Thymus (tissue), 11 donors: ENCODE measurements at regions not wholly inside any gene's neighbourhood (a gene's known extent, or its start where the extent isn't known, plus 50 kb on each side); places are given as distances from the start of the nearest gene placed in this dataset.
"Not testable (repeated sequence)": the region's sequence is repeated elsewhere in the genome, so short reads cannot be mapped to it uniquely, and the experiment has no call there.

Experiments used
- DNase-seq, 9 donors: peaks; one replicate each; pipeline ENCODE4 v3.0.0-alpha.2; 2013; ENCODE audit warnings: low spot score in 9 of 9, low read depth in 6 of 9, missing footprints in 1 of 9
- H3K27ac ChIP-seq, 2 donors: one replicate each; pipeline ENCODE4 v1.5.1; 2013; ENCODE audit warnings: control low read depth in 1 of 2, low read depth in 1 of 2, low read length in 1 of 2, mild to moderate bottlenecking in 1 of 2, moderate library complexity in 1 of 2
- H3K27me3 ChIP-seq, 2 donors: one replicate each; pipeline ENCODE4 v1.5.1; 2013; ENCODE audit warnings: low read length in 1 of 2; ENCODE audit not compliant: control insufficient read depth in 2 of 2, insufficient read depth in 1 of 2
- H3K36me3 ChIP-seq, 2 donors: one replicate each; pipeline ENCODE4 v1.5.1; 2013; ENCODE audit warnings: low read length in 1 of 2, mild to moderate bottlenecking in 1 of 2, moderate library complexity in 1 of 2; ENCODE audit not compliant: control insufficient read depth in 2 of 2, insufficient read depth in 2 of 2
- H3K4me1 ChIP-seq, 2 donors: one replicate each; pipeline ENCODE4 v1.5.1; 2013; ENCODE audit warnings: low read length in 2 of 2; ENCODE audit not compliant: control insufficient read depth in 2 of 2, insufficient read depth in 2 of 2
- H3K4me3 ChIP-seq, 2 donors: one replicate each; pipeline ENCODE4 v1.5.1; 2013; ENCODE audit warnings: low read length in 2 of 2, control low read depth in 1 of 2, mild to moderate bottlenecking in 1 of 2
- H3K9me3 ChIP-seq, 2 donors: one replicate each; pipeline ENCODE4 v1.5.1; 2013; ENCODE audit warnings: low read length in 1 of 2, mild to moderate bottlenecking in 1 of 2; ENCODE audit not compliant: control insufficient read depth in 2 of 2, insufficient read depth in 1 of 2
- WGBS: extraction: QIAGEN DNeasy Blood & Tissue Kit; methylation state at CpG from one replicate; pipeline ENCODE4 v1.1.7; 2013; 5-methylcytosine and 5-hydroxymethylcytosine counted together
- donor health status: healthy.

- no peaks in the 10 kb centered on the region for H3K4me1 ChIP-seq
- H3K27ac ChIP-seq: no peak overlapping the region
- no peaks in the 10 kb centered on the region for H3K9me3 ChIP-seq
- no peaks in the 10 kb centered on the region for H3K36me3 ChIP-seq
- WGBS: 79% methylated on average over 1 of the region's 1 CpG
- DNase-seq: no peak
- no peak overlapping the region for H3K4me3 ChIP-seq
- no peaks in the 10 kb centered on the region for H3K27me3 ChIP-seq
These were observed 154.0 kb upstream of the RADX start for GRCh38 chrX:106457802-106458201.

GRCh38 chrX:106467422-106467821 lies 144.4 kb upstream of the RADX start:
- H3K36me3 ChIP-seq: no peaks in the 10 kb centered on the region
- no peak overlapping the region for H3K27ac ChIP-seq
- no peaks in the 10 kb centered on the region for H3K27me3 ChIP-seq
- DNase-seq: no peak
- H3K9me3 ChIP-seq: peaks cover 0 to 6% of the 10 kb centered on the region in 2 donors
- H3K4me3 ChIP-seq: no peak overlapping the region
- H3K4me1 ChIP-seq: no peaks in the 10 kb centered on the region
- WGBS: 75% methylated on average over 15 of the region's 15 CpGs

GRCh38 chrX:106467943-106468342 lies 143.8 kb upstream of the RADX start:
- no peak for DNase-seq
- H3K4me1 ChIP-seq: no peaks in the 10 kb centered on the region
- 87% methylated on average over 2 of the region's 2 CpGs for WGBS
- H3K36me3 ChIP-seq: no peaks in the 10 kb centered on the region
- no peaks in the 10 kb centered on the region for H3K27me3 ChIP-seq
- peaks cover 0 to 6% of the 10 kb centered on the region in 2 donors for H3K9me3 ChIP-seq
- no peak overlapping the region for H3K27ac ChIP-seq
- H3K4me3 ChIP-seq: no peak overlapping the region

GRCh38 chrX:106468433-106468832 lies 143.3 kb upstream of the RADX start:
- H3K9me3 ChIP-seq: peaks cover 0 to 6% of the 10 kb centered on the region in 2 donors
- H3K27ac ChIP-seq: no peak overlapping the region
- H3K27me3 ChIP-seq: no peaks in the 10 kb centered on the region
- no peaks in the 10 kb centered on the region for H3K36me3 ChIP-seq
- DNase-seq: no peak
- WGBS: 94% methylated on average over 11 of the region's 11 CpGs
- no peak overlapping the region for H3K4me3 ChIP-seq
- no peaks in the 10 kb centered on the region for H3K4me1 ChIP-seq

GRCh38 chrX:106479920-106480319 lies 131.9 kb upstream of the RADX start:
- Histone ChIP-seq H3K27ac (no peak overlapping the region), H3K4me3 (no peak overlapping the region), H3K27me3 (no peaks in the 10 kb centered on the region), H3K4me1 (no peaks in the 10 kb centered on the region), H3K9me3 (no peaks in the 10 kb centered on the region), H3K36me3 (no peaks in the 10 kb centered on the region)
- DNase-seq: no peak
- WGBS: 97% methylated on average over 3 of the region's 3 CpGs

GRCh38 chrX:106481341-106481740 lies 130.4 kb upstream of the RADX start:
- H3K27me3 ChIP-seq: no peaks in the 10 kb centered on the region
- DNase-seq: peak in 7 of 9 donors; percentile 1 to 45 (median 10)
- H3K9me3 ChIP-seq: no peaks in the 10 kb centered on the region
- no peak overlapping the region for H3K4me3 ChIP-seq
- WGBS: 11% methylated on average over 1 of the region's 1 CpG
- H3K27ac ChIP-seq: no peak overlapping the region
- H3K4me1 ChIP-seq: no peaks in the 10 kb centered on the region
- no peaks in the 10 kb centered on the region for H3K36me3 ChIP-seq

- H3K36me3 ChIP-seq: no peaks in the 10 kb centered on the region
- no peaks in the 10 kb centered on the region for H3K4me1 ChIP-seq
- no peak for DNase-seq
- no peak overlapping the region for H3K4me3 ChIP-seq
- 45% methylated on average over 5 of the region's 5 CpGs for WGBS
- H3K27me3 ChIP-seq: no peaks in the 10 kb centered on the region
- H3K27ac ChIP-seq: no peak overlapping the region
- no peaks in the 10 kb centered on the region for H3K9me3 ChIP-seq
These were observed 127.5 kb upstream of the RADX start for GRCh38 chrX:106484233-106484632.

- H3K27me3 ChIP-seq, H3K36me3 ChIP-seq, H3K27ac ChIP-seq, H3K4me3 ChIP-seq, H3K4me1 ChIP-seq, H3K9me3 ChIP-seq, DNase-seq: not testable (repeated sequence)
- 38% methylated on average over 5 of the region's 5 CpGs for WGBS
These were observed 118.5 kb upstream of the RADX start for GRCh38 chrX:106493210-106493816.

GRCh38 chrX:106499473-106499872 lies 112.3 kb upstream of the RADX start:
- H3K9me3 ChIP-seq: no peaks in the 10 kb centered on the region
- no peaks in the 10 kb centered on the region for H3K27me3 ChIP-seq
- DNase-seq: no peak
- H3K4me1 ChIP-seq: no peaks in the 10 kb centered on the region
- no peak overlapping the region for H3K4me3 ChIP-seq
- H3K36me3 ChIP-seq: no peaks in the 10 kb centered on the region
- H3K27ac ChIP-seq: no peak overlapping the region
